B cell (primary cell): ENCODE measurements at regions not wholly inside any gene's neighbourhood (a gene's known extent, or its start where the extent isn't known, plus 50 kb on each side); places are given as distances from the start of the nearest gene placed in this dataset.

Source experiments
- ATAC-seq: fragments of 200-7000 bp; cut with Tn5 transposase; one replicate; pipeline ENCODE4 v1.10.0; 2021; ENCODE audit warnings: low read depth, mild to moderate bottlenecking, moderate number of reproducible peaks, moderate library complexity
- CTCF ChIA-PET: fragments of 350-600 bp; sonication (Branson Sonifier 250); formaldehyde crosslinking; loops from one replicate; lab custom pipeline; 2021; ENCODE audit warnings: antibody characterized with exemption, inconsistent platforms; lab: Charles Lee
- POLR2A ChIA-PET: fragments of 350-600 bp; sonication (Branson Sonifier 250); formaldehyde crosslinking; loops from one replicate; lab custom pipeline; 2021; ENCODE audit warnings: antibody characterized with exemption; lab: Charles Lee
- DNase-seq: peaks from one replicate; pipeline ENCODE4 v3.0.0; 2013
- H2AFZ ChIP-seq: 2 replicates; pipeline ENCODE4 v1.6.1; 2012; ENCODE audit warnings: mild to moderate bottlenecking, low read depth, low read length; ENCODE audit not compliant: insufficient read depth, poor library complexity, severe bottlenecking
- H3K27ac ChIP-seq, 2 donors: 1 replicate in 1 of 2; 2 replicates in 1 of 2; pipeline ENCODE4 v1.5.1; 2012 to 2013; ENCODE audit warnings: low read length in 2 of 2, mild to moderate bottlenecking in 2 of 2, moderate library complexity in 1 of 2
- H3K27me3 ChIP-seq, 4 experiments: fragments of 200-600 bp in 1 of 4; sonication (generic) in 1 of 4; replicated peaks in 1 of 4; 1 replicate in 2 of 4; 2 replicates in 2 of 4; pipeline versions ENCODE4 v1.6.1 to v1.7.0; 2013 to 2016; ENCODE audit warnings: low read length in 3 of 4, mild to moderate bottlenecking in 2 of 4, mixed read lengths in 1 of 4, moderate library complexity in 1 of 4; ENCODE audit not compliant: insufficient read depth in 4 of 4, control insufficient read depth in 3 of 4; ENCODE audit errors: control extremely low read depth in 1 of 4
- H3K36me3 ChIP-seq, 2 experiments: replicated peaks in 1 of 2; 1 replicate in 1 of 2; 2 replicates in 1 of 2; pipeline versions ENCODE4 v1.6.1 to v1.7.1; 2013; ENCODE audit warnings: low read length in 1 of 2; ENCODE audit not compliant: insufficient read depth in 2 of 2, control insufficient read depth in 1 of 2; ENCODE audit errors: control extremely low read depth in 1 of 2, extremely low read depth in 1 of 2
- H3K4me1 ChIP-seq, 2 donors: fragments of 200-600 bp in 1 of 2; sonication (generic) in 1 of 2; 1 replicate in 1 of 2; 2 replicates in 1 of 2; pipeline versions ENCODE4 v1.5.1 to v1.6.1; 2013 to 2017; ENCODE audit warnings: low read length in 2 of 2; ENCODE audit not compliant: control insufficient read depth in 2 of 2, insufficient read depth in 2 of 2
- H3K4me2 ChIP-seq: replicated peaks from 2 replicates; pipeline ENCODE3; 2012; ENCODE audit warnings: mild to moderate bottlenecking, low read depth, low read length; ENCODE audit not compliant: poor library complexity, severe bottlenecking
- H3K4me3 ChIP-seq, 5 experiments: fragments of 200-600 bp in 1 of 5; sonication (generic) in 1 of 5; 1 replicate in 3 of 5; 2 replicates in 2 of 5; pipeline versions ENCODE4 v1.5.1 to v1.7.0; 2011 to 2016; ENCODE audit warnings: low read length in 4 of 5, mild to moderate bottlenecking in 4 of 5, low read depth in 2 of 5, control low read depth in 1 of 5, moderate library complexity in 1 of 5; ENCODE audit not compliant: insufficient read depth in 1 of 5; ENCODE audit errors: control extremely low read depth in 1 of 5, extremely low read depth in 1 of 5
- H3K79me2 ChIP-seq: fragments of 200-600 bp; sonication (generic); one replicate; pipeline ENCODE4 v1.6.0; 2016; ENCODE audit warnings: low read length; ENCODE audit not compliant: control insufficient read depth, insufficient read depth
- H3K9ac ChIP-seq: fragments of 200-600 bp; sonication (generic); 2 replicates; pipeline ENCODE4 v1.6.1; 2017; ENCODE audit warnings: mild to moderate bottlenecking, low read length, moderate library complexity
- H3K9me3 ChIP-seq, 3 donors: one replicate each; pipeline versions ENCODE4 v1.6.1 to v1.7.1; 2013; ENCODE audit warnings: low read length in 2 of 3; ENCODE audit not compliant: control insufficient read depth in 2 of 3, insufficient read depth in 1 of 3; ENCODE audit errors: control extremely low read depth in 1 of 3
- H4K20me1 ChIP-seq: 2 replicates; pipeline ENCODE4 v1.6.0; 2012; ENCODE audit warnings: mild to moderate bottlenecking, low read length; ENCODE audit not compliant: insufficient read depth, control insufficient read depth, poor library complexity, severe bottlenecking
- H3K27ac Mint-ChIP-seq: one replicate; pipeline ENCODE4 v1.8.0; 2021; ENCODE audit warnings: mixed read lengths
- H3K27me3 Mint-ChIP-seq: one replicate; pipeline ENCODE4 v1.8.0; 2021; ENCODE audit warnings: mixed read lengths
- H3K4me1 Mint-ChIP-seq: one replicate; pipeline ENCODE4 v1.8.0; 2021; ENCODE audit warnings: mixed read lengths
- H3K4me3 Mint-ChIP-seq: one replicate; pipeline ENCODE4 v1.8.0; 2021; ENCODE audit warnings: mixed read lengths
- H3K9me3 Mint-ChIP-seq: one replicate; pipeline ENCODE4 v1.8.0; 2022; ENCODE audit warnings: mixed read lengths; ENCODE audit not compliant: insufficient read depth
- EZH2 ChIP-seq: IDR thresholded peaks from 2 replicates; pipeline ENCODE4 v1.6.1; 2012; ENCODE audit warnings: borderline replicate concordance, low read depth, mild to moderate bottlenecking, moderate library complexity, low read length; ENCODE audit not compliant: insufficient read depth, poor library complexity, severe bottlenecking
- WGBS: methylation state at CpG from one replicate; pipeline ENCODE4 v1.1.5; 2013; ENCODE audit warnings: missing lambda C conversion rate; ENCODE audit not compliant: insufficient coverage; 5-methylcytosine and 5-hydroxymethylcytosine counted together
- intact Hi-C: fragments of 100-400 bp; cut with micrococcal nuclease; formaldehyde crosslinking; loops from one replicate; pipeline ENCODE4 v1.10.0; 2022
- TF ChIP-seq, protein P1 (sequence below): fragments of 200-600 bp; IDR thresholded peaks from one replicate; pipeline ENCODE4 v1.8.0; 2022; ENCODE audit warnings: antibody characterized with exemption, mild to moderate bottlenecking

DNA sequence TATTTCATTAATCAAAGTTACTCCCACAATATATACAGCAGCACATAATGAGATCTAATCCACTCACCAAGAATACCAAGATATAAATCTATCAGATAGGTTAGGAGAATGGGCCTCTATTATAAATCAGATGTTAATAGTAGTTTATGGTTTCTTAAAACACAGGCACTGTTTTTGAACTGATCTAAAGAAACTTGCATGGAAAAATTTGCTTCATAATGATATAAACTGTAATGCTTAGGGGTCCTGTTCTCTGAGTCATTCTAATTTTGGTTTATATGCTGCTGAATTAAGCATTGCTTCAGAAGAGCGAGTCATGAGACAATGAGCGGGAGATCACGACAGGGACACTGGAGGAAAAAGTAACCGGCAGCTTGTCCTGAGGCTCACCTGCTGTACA lies 113.3 kb upstream of the OTUD4 start:
- Mint-ChIP-seq H3K9me3 (no peaks in the 10 kb centered on the region), H3K4me3 (no peak overlapping the region), H3K27ac (no peak overlapping the region), H3K4me1 (no peaks in the 10 kb centered on the region), H3K27me3 (peaks cover 22% of the 10 kb centered on the region)
- H3K9ac ChIP-seq, result no peak overlapping the region
- no peaks in the 10 kb centered on the region for H3K4me1 ChIP-seq
- H3K4me3 ChIP-seq, result no peak overlapping the region
- H2AFZ ChIP-seq, result no peak overlapping the region
- H3K27me3 ChIP-seq, result no peaks in the 10 kb centered on the region
- H4K20me1 ChIP-seq, result no peaks in the 10 kb centered on the region
- H3K79me2 ChIP-seq, result no peaks in the 10 kb centered on the region
- no peak overlapping the region for H3K4me2 ChIP-seq
- TF ChIP-seq, protein P1, sequence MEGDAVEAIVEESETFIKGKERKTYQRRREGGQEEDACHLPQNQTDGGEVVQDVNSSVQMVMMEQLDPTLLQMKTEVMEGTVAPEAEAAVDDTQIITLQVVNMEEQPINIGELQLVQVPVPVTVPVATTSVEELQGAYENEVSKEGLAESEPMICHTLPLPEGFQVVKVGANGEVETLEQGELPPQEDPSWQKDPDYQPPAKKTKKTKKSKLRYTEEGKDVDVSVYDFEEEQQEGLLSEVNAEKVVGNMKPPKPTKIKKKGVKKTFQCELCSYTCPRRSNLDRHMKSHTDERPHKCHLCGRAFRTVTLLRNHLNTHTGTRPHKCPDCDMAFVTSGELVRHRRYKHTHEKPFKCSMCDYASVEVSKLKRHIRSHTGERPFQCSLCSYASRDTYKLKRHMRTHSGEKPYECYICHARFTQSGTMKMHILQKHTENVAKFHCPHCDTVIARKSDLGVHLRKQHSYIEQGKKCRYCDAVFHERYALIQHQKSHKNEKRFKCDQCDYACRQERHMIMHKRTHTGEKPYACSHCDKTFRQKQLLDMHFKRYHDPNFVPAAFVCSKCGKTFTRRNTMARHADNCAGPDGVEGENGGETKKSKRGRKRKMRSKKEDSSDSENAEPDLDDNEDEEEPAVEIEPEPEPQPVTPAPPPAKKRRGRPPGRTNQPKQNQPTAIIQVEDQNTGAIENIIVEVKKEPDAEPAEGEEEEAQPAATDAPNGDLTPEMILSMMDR, result no peak
- TF ChIP-seq EZH2, result no peak
- intact Hi-C loops, result no loop called here
- H3K9me3 ChIP-seq, result no peaks in the 10 kb centered on the region
- H3K36me3 ChIP-seq, result no peaks in the 10 kb centered on the region
- no peak overlapping the region for H3K27ac ChIP-seq
- ATAC-seq, result no peak
- WGBS, result no CpG with 5 or more reads among the region's 4 CpGs
- DNase-seq, result no peak
- ChIA-PET POLR2A (no interaction called here), CTCF (no interaction called here)

DNA sequence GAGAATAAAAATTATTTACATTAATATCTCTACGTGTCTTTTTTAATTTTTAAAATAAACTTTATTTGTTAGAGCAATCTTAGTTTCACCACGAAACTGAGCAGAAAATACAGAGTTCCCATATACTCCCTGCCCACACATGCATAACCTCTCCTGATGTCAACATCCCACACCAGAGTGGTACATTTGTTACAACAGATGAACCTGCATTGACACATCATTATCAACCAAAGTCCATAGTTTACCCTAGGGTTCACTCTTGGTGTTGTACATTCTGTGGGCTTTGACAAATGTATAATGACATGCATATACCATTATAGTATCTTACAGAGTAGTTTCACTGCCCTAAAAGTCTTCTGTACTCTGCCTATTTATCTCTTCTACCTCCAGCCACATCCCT lies 110.6 kb upstream of the OTUD4 start:
- Mint-ChIP-seq H3K4me3 (no peak overlapping the region), H3K9me3 (no peaks in the 10 kb centered on the region), H3K27ac (no peak overlapping the region), H3K27me3 (peaks cover 19% of the 10 kb centered on the region), H3K4me1 (no peaks in the 10 kb centered on the region)
- Histone ChIP-seq H3K9ac (no peak overlapping the region), H3K79me2 (no peaks in the 10 kb centered on the region), H3K27me3 (no peaks in the 10 kb centered on the region), H3K4me3 (no peak overlapping the region), H4K20me1 (no peaks in the 10 kb centered on the region), H3K36me3 (no peaks in the 10 kb centered on the region), H3K27ac (no peak overlapping the region), H3K4me2 (no peak overlapping the region), H3K9me3 (no peaks in the 10 kb centered on the region), H3K4me1 (no peaks in the 10 kb centered on the region), H2AFZ (no peak overlapping the region)
- no peak for DNase-seq
- TF ChIP-seq, protein P1, result no peak
- TF ChIP-seq EZH2, result no peak
- no peak for ATAC-seq
- ChIA-PET CTCF (no interaction called here), POLR2A (no interaction called here)
- intact Hi-C loops, result no loop called here
- WGBS, result no CpG with 5 or more reads among the region's 2 CpGs
